BJ (cell line): ENCODE measurements at regions not wholly inside any gene's neighbourhood (a gene's known extent, or its start where the extent isn't known, plus 50 kb on each side); places are given as distances from the start of the nearest gene placed in this dataset.

ENCODE experiments used
- CTCF ChIA-PET: fragments of 350-600 bp; formaldehyde crosslinking; extraction: SDS; loops from one replicate; lab custom pipeline; 2021; ENCODE audit warnings: antibody characterized with exemption, inconsistent platforms; lab: Yijun Ruan, JAX
- POLR2A ChIA-PET: fragments of 300-600 bp; sonication (Branson Sonifier 250); formaldehyde crosslinking; extraction: SDS; loops from one replicate; lab custom pipeline; 2021; ENCODE audit warnings: antibody characterized with exemption; lab: Charles Lee
- DNase-seq: peaks from one replicate; pipeline ENCODE4 v3.0.0-alpha.2; 2011; ENCODE audit warnings: low read depth
- H3K27me3 ChIP-seq: 2 replicates; pipeline ENCODE4 v1.6.0; 2011; ENCODE audit warnings: low read length; ENCODE audit not compliant: control insufficient read depth, insufficient read depth
- H3K36me3 ChIP-seq: 2 replicates; pipeline ENCODE4 v1.5.1; 2011; ENCODE audit warnings: low read length; ENCODE audit not compliant: control insufficient read depth, insufficient read depth
- H3K4me3 ChIP-seq: 2 replicates; pipeline ENCODE4 v1.5.1; 2011; ENCODE audit warnings: low read depth, mild to moderate bottlenecking, control low read depth, low read length
- CTCF ChIP-seq: IDR thresholded peaks from 2 replicates; pipeline ENCODE4 v1.5.1; 2011; ENCODE audit warnings: low read depth, mild to moderate bottlenecking, control low read depth, inconsistent platforms, low read length, moderate library complexity; ENCODE audit not compliant: insufficient read depth

GRCh38 chr10:120011359-120012130 is 119.0 kb downstream of the SEC23IP start:
- ChIA-PET POLR2A (no interaction called here), CTCF (interaction anchor here (0.6 kb wide), 1 partner anchor 23 kb away, joined by 3 read pairs; no protein-coding TSS in a partner anchor)
- H3K27me3 ChIP-seq: no peaks in the 10 kb centered on the region
- DNase-seq: no peak
- no peak for TF ChIP-seq CTCF
- no peaks in the 10 kb centered on the region for H3K36me3 ChIP-seq
- H3K4me3 ChIP-seq: no peak overlapping the region

- no peak for DNase-seq
- POLR2A ChIA-PET: no interaction called here
Observed at GRCh38 chr10:120012131-120012400, 119.5 kb downstream of the SEC23IP start.

GRCh38 chr10:120012566-120012965 is 120.0 kb downstream of the SEC23IP start:
- no peak for TF ChIP-seq CTCF
- Histone ChIP-seq H3K27me3 (no peaks in the 10 kb centered on the region), H3K4me3 (no peak overlapping the region), H3K36me3 (no peaks in the 10 kb centered on the region)
- no peak for DNase-seq
- ChIA-PET POLR2A (no interaction called here), CTCF (no interaction called here)

More at GRCh38 chr10:120012131-120012400, 119.5 kb downstream of the SEC23IP start:
- H3K36me3 ChIP-seq: no peaks in the 10 kb centered on the region
- no peaks in the 10 kb centered on the region for H3K27me3 ChIP-seq
- CTCF ChIA-PET: interaction anchor here (0.6 kb wide), 1 partner anchor 24 kb away, joined by 3 read pairs; no protein-coding TSS in a partner anchor
- no peak for TF ChIP-seq CTCF
- no peak overlapping the region for H3K4me3 ChIP-seq

GRCh38 chr10:120014031-120014430 is 121.5 kb downstream of the SEC23IP start:
- no peaks in the 10 kb centered on the region for H3K27me3 ChIP-seq
- H3K36me3 ChIP-seq: no peaks in the 10 kb centered on the region
- no peak for TF ChIP-seq CTCF
- DNase-seq: no peak
- CTCF ChIA-PET: no interaction called here
- H3K4me3 ChIP-seq: no peak overlapping the region
- POLR2A ChIA-PET: no interaction called here

- Histone ChIP-seq H3K4me3 (no peak overlapping the region), H3K36me3 (no peaks in the 10 kb centered on the region), H3K27me3 (no peaks in the 10 kb centered on the region)
- DNase-seq: no peak
- TF ChIP-seq CTCF: no peak
- CTCF ChIA-PET: no interaction called here
- POLR2A ChIA-PET: no interaction called here
Observed at GRCh38 chr10:120015064-120015463, 122.5 kb downstream of the SEC23IP start.
